ENCODE measurements at regions not wholly inside any gene's neighbourhood (a gene's known extent, or its start where the extent isn't known, plus 50 kb on each side); places are given as distances from the start of the nearest gene placed in this dataset.

DNA sequence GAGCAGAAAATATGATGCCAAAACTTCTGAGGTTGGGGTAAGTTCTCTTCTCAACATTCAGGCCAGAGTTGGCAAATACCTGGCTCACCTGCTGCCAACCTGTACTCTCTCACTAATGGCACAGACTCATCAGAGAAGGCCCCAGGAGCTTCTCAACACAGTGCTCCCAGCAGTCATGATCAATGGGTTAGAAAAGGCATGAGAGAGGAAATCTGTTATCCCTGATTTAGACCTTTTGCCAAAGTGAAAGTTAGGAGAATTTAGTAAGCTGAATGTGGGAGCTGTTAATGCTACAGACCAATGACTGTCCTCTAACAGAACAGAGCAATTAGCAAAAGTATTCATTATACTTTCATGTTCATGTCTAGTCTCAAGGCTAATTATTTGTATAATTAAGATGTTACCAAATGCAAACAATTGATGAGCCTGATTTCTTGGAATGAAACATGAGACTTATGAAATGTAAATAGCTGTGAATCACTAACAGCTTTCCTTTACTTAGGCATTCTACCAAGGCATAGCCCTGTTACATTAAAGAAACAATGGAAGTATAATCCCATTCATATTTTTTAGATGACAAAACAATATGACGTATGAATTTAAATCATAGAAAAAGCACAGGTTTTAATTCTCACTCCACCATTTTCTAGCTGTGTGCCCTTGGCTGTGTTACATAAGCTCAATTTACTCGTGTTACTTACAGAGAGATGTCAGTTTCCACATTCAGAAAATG is 68.7 kb upstream of the MARCHF10 start:
- TF ChIP-seq, protein P1, sequence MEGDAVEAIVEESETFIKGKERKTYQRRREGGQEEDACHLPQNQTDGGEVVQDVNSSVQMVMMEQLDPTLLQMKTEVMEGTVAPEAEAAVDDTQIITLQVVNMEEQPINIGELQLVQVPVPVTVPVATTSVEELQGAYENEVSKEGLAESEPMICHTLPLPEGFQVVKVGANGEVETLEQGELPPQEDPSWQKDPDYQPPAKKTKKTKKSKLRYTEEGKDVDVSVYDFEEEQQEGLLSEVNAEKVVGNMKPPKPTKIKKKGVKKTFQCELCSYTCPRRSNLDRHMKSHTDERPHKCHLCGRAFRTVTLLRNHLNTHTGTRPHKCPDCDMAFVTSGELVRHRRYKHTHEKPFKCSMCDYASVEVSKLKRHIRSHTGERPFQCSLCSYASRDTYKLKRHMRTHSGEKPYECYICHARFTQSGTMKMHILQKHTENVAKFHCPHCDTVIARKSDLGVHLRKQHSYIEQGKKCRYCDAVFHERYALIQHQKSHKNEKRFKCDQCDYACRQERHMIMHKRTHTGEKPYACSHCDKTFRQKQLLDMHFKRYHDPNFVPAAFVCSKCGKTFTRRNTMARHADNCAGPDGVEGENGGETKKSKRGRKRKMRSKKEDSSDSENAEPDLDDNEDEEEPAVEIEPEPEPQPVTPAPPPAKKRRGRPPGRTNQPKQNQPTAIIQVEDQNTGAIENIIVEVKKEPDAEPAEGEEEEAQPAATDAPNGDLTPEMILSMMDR (IDR thresholded peaks at IDR 0.05; ENCODE audit: insufficient read depth, low read length) = no peak
- TF ChIP-seq GABPA (IDR thresholded peaks at IDR 0.05; ENCODE audit: low read depth) (no peak), POLR2AphosphoS5 (IDR thresholded peaks at IDR 0.05; ENCODE audit: low read depth) (no peak)
- TF ChIP-seq, protein P2, sequence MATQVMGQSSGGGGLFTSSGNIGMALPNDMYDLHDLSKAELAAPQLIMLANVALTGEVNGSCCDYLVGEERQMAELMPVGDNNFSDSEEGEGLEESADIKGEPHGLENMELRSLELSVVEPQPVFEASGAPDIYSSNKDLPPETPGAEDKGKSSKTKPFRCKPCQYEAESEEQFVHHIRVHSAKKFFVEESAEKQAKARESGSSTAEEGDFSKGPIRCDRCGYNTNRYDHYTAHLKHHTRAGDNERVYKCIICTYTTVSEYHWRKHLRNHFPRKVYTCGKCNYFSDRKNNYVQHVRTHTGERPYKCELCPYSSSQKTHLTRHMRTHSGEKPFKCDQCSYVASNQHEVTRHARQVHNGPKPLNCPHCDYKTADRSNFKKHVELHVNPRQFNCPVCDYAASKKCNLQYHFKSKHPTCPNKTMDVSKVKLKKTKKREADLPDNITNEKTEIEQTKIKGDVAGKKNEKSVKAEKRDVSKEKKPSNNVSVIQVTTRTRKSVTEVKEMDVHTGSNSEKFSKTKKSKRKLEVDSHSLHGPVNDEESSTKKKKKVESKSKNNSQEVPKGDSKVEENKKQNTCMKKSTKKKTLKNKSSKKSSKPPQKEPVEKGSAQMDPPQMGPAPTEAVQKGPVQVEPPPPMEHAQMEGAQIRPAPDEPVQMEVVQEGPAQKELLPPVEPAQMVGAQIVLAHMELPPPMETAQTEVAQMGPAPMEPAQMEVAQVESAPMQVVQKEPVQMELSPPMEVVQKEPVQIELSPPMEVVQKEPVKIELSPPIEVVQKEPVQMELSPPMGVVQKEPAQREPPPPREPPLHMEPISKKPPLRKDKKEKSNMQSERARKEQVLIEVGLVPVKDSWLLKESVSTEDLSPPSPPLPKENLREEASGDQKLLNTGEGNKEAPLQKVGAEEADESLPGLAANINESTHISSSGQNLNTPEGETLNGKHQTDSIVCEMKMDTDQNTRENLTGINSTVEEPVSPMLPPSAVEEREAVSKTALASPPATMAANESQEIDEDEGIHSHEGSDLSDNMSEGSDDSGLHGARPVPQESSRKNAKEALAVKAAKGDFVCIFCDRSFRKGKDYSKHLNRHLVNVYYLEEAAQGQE (IDR thresholded peaks at IDR 0.05; ENCODE audit: insufficient replicate concordance, low read depth) = no peak

Measured in HL-60 (cell line).